Psoas muscle (tissue), 7 donors: ENCODE measurements at regions not wholly inside any gene's neighbourhood (a gene's known extent, or its start where the extent isn't known, plus 50 kb on each side); places are given as distances from the start of the nearest gene placed in this dataset.
A peak's percentile ranks its signal among the peaks of the same experiment; 100 is the strongest.

Experiments
- ATAC-seq, 4 donors: fragments of 200-7000 bp; cut with Tn5 transposase; one replicate each; pipeline ENCODE4 v1.9.1; 2020; ENCODE audit warnings: moderate library complexity in 3 of 4, mild to moderate bottlenecking in 2 of 4
- DNase-seq, 2 donors: peaks; one replicate each; pipeline ENCODE4 v3.0.0-alpha.2; 2020
- H3K27ac ChIP-seq: fragments of 200-600 bp; one replicate; pipeline ENCODE4 v1.8.0; 2022
- H3K27me3 ChIP-seq, 3 donors: fragments of 200-600 bp in 1 of 3; one replicate each; pipeline versions ENCODE4 v1.6.1 to v1.8.0; 2013 to 2022; ENCODE audit warnings: low read length in 2 of 3, mild to moderate bottlenecking in 2 of 3, moderate library complexity in 1 of 3; ENCODE audit not compliant: insufficient read depth in 3 of 3
- H3K36me3 ChIP-seq, 2 donors: fragments of 200-600 bp in 1 of 2; one replicate each; pipeline versions ENCODE4 v1.6.1 to v1.8.0; 2013 to 2022; ENCODE audit warnings: low read depth in 1 of 2, mild to moderate bottlenecking in 1 of 2, moderate library complexity in 1 of 2; ENCODE audit not compliant: insufficient read depth in 1 of 2
- H3K4me1 ChIP-seq: fragments of 200-600 bp; one replicate; pipeline ENCODE4 v1.8.0; 2022
- H3K4me3 ChIP-seq: fragments of 200-600 bp; one replicate; pipeline ENCODE4 v1.8.0; 2022; ENCODE audit warnings: mild to moderate bottlenecking
- H3K9me3 ChIP-seq: fragments of 200-600 bp; one replicate; pipeline ENCODE4 v1.8.0; 2022
- CTCF ChIP-seq: fragments of 200-600 bp; IDR thresholded peaks from one replicate; pipeline ENCODE4 v1.8.0; 2022; ENCODE audit warnings: antibody characterized with exemption
- WGBS, 3 donors: extraction: QIAGEN DNeasy Blood & Tissue Kit; methylation state at CpG; one replicate each; pipeline versions ENCODE4 v1.1.6 to v1.1.7; 2013; 5-methylcytosine and 5-hydroxymethylcytosine counted together
- intact Hi-C, 2 donors: fragments of 100-400 bp; cut with DNase I; formaldehyde crosslinking; loops; one replicate each; pipeline versions ENCODE4 v1.11.0 to v1.14.2; 2022
- donor health status: healthy with polysubstance abuse.
- donor health status: DM: no; HTN: no; CAD: no; lungs with moderate emphysema.
- donor health status: Bipolar disorder and iron deficiency.
- donor health status: healthy.
- donor health status: DM: yes; HTN: yes; CAD: no.
- donor health status: DM: no; HTN: no; CAD: no.
- donor health status: DM: yes; HTN: yes; CAD: no.

- H3K9me3 ChIP-seq, result no peaks in the 10 kb centered on the region
- intact Hi-C loops, result loop anchor here (2.0 to 5.0 kb wide), 2 partner anchors 975 to 1356 kb away; no protein-coding TSS in a partner anchor
- DNase-seq (peak in 1 of 2 donors; percentile 24), ATAC-seq (peak; percentile 74 to 94 (median 88))
- TF ChIP-seq CTCF, result peak; percentile 90
- H3K27ac ChIP-seq, result no peak overlapping the region
- H3K36me3 ChIP-seq, result no peaks in the 10 kb centered on the region
- peaks cover 0 to 7% (median 0%) of the 10 kb centered on the region in 3 donors for H3K27me3 ChIP-seq
- WGBS, 3 donors, result 1 to 2% (median 2%) methylated on average over 5 of the region's 5 CpGs
- peaks cover 3% of the 10 kb centered on the region for H3K4me1 ChIP-seq
- H3K4me3 ChIP-seq, result peak overlapping the region; percentile 70
Observed at GRCh38 chr3:182683453-182683852, 109.9 kb upstream of the ATP11B start.

DNA sequence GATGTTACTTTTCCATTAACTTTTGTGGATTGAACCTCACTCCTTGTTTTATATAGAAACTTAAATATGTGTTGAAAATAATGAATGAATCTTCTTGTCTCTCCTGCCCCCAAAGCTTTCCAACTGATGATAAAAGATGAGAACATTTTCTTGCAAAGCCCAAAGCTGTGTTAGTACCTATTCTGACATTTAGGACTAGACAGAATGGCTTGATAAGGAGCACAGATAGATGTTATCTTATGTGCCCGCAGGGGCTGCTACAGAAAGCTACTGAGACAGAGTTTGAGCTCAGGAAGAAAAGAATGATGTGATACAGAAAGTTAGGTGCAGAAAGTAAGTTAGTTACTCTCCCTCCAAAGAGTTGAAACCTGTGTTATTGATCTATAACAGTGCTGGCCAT is 109.4 kb upstream of the ATP11B start:
- ATAC-seq (no peak), DNase-seq (no peak)
- Histone ChIP-seq H3K9me3 (no peaks in the 10 kb centered on the region), H3K4me3 (no peak overlapping the region), H3K27ac (no peak overlapping the region), H3K36me3 (no peaks in the 10 kb centered on the region), H3K4me1 (peaks cover 3% of the 10 kb centered on the region), H3K27me3 (peaks cover 0 to 7% (median 0%) of the 10 kb centered on the region in 3 donors)
- intact Hi-C loops, result loop anchor here (2.0 to 5.0 kb wide), 2 partner anchors 975 to 1357 kb away; no protein-coding TSS in a partner anchor
- TF ChIP-seq CTCF, result no peak
- 6 to 35% (median 17%) methylated on average over 1 of the region's 1 CpG for WGBS, 3 donors

- no peak overlapping the region for H3K4me3 ChIP-seq
- WGBS, 3 donors, result 58 to 75% (median 72%) methylated on average over 5 of the region's 5 CpGs
- H3K27ac ChIP-seq, result no peak overlapping the region
- TF ChIP-seq CTCF, result no peak
- H3K4me1 ChIP-seq, result peaks cover 3% of the 10 kb centered on the region
- intact Hi-C loops, result no loop called here
- DNase-seq (no peak), ATAC-seq (no peak)
- no peaks in the 10 kb centered on the region for H3K9me3 ChIP-seq
- peaks cover 0 to 7% (median 0%) of the 10 kb centered on the region in 3 donors for H3K27me3 ChIP-seq
- no peaks in the 10 kb centered on the region for H3K36me3 ChIP-seq
Observed at GRCh38 chr3:182686033-182686886, 107.0 kb upstream of the ATP11B start.

GRCh38 chr3:182690172-182690571 is 103.1 kb upstream of the ATP11B start:
- ATAC-seq, result no peak
- intact Hi-C loops, result no loop called here
- H3K9me3 ChIP-seq, result no peaks in the 10 kb centered on the region
- H3K27ac ChIP-seq, result no peak overlapping the region
- no peaks in the 10 kb centered on the region for H3K36me3 ChIP-seq
- WGBS, 3 donors, result 81 to 86% (median 82%) methylated on average over 2 of the region's 2 CpGs
- TF ChIP-seq CTCF, result no peak
- no peak overlapping the region for H3K4me3 ChIP-seq
- no peak for DNase-seq
- no peaks in the 10 kb centered on the region for H3K4me1 ChIP-seq
- H3K27me3 ChIP-seq, result peaks cover 0 to 10% (median 0%) of the 10 kb centered on the region in 3 donors
